ENCODE measurements at regions not wholly inside any gene's neighbourhood (a gene's known extent, or its start where the extent isn't known, plus 50 kb on each side); places are given as distances from the start of the nearest gene placed in this dataset.
A peak's percentile ranks its signal among the peaks of the same experiment; 100 is the strongest.
"Not testable (repeated sequence)": the region's sequence is repeated elsewhere in the genome, so short reads cannot be mapped to it uniquely, and the experiment has no call there.

- no peak for DNase-seq
Measured at GRCh38 chr5:21594566-21594965, 1258.6 kb downstream of the CDH12 start.

GRCh38 chr5:21593261-21593660, 1259.9 kb downstream of the CDH12 start:
- DNase-seq = no peak

- no peak for DNase-seq
Measured at GRCh38 chr5:21581508-21581907, 1271.6 kb downstream of the CDH12 start.

- DNase-seq = no peak
Measured at GRCh38 chr5:21574961-21575360, 1278.2 kb downstream of the CDH12 start.

GRCh38 chr5:21574438-21574837, 1278.7 kb downstream of the CDH12 start:
- DNase-seq = no peak

GRCh38 chr5:21573416-21574314, 1279.5 kb downstream of the CDH12 start:
- DNase-seq = no peak

GRCh38 chr5:21571196-21571595, 1281.9 kb downstream of the CDH12 start:
- DNase-seq = not testable (repeated sequence)

GRCh38 chr5:21559109-21559508, 1294.0 kb downstream of the CDH12 start:
- DNase-seq = not testable (repeated sequence)

GRCh38 chr5:21552263-21552662, 1300.9 kb downstream of the CDH12 start:
- DNase-seq = not testable (repeated sequence)

GRCh38 chr5:21550916-21551315, 1302.2 kb downstream of the CDH12 start:
- not testable (repeated sequence) for DNase-seq

GRCh38 chr5:21547656-21548055, 1305.5 kb downstream of the CDH12 start:
- not testable (repeated sequence) for DNase-seq

GRCh38 chr5:21535114-21535513, 1318.0 kb downstream of the CDH12 start:
- DNase-seq = peak; percentile 29

GRCh38 chr5:21521157-21521556, 1332.0 kb downstream of the CDH12 start:
- not testable (repeated sequence) for DNase-seq

- not testable (repeated sequence) for DNase-seq
Measured at GRCh38 chr5:21496926-21497325, 1356.2 kb downstream of the CDH12 start.

- DNase-seq = not testable (repeated sequence)
Measured at GRCh38 chr5:21496056-21496455, 1357.1 kb downstream of the CDH12 start.

- DNase-seq = not testable (repeated sequence)
Measured at GRCh38 chr5:21495235-21495634, 1357.9 kb downstream of the CDH12 start.

- DNase-seq = not testable (repeated sequence)
Measured at GRCh38 chr5:21494033-21494432, 1359.1 kb downstream of the CDH12 start.

- not testable (repeated sequence) for DNase-seq
Measured at GRCh38 chr5:21491182-21491581, 1362.0 kb downstream of the CDH12 start.

GRCh38 chr5:21488828-21489227, 1364.3 kb downstream of the CDH12 start:
- DNase-seq = not testable (repeated sequence)

GRCh38 chr5:21485458-21486000, 1367.6 kb downstream of the CDH12 start:
- not testable (repeated sequence) for DNase-seq

GRCh38 chr5:21484498-21484889, 1368.7 kb downstream of the CDH12 start:
- not testable (repeated sequence) for DNase-seq

GRCh38 chr5:21483790-21484497, 1369.2 kb downstream of the CDH12 start:
- DNase-seq = not testable (repeated sequence)

- not testable (repeated sequence) for DNase-seq
Measured at GRCh38 chr5:21482983-21483650, 1370.0 kb downstream of the CDH12 start.

All from fibroblast of skin of right quadriceps (primary cell).